HG03469 (cell line): ENCODE measurements at regions not wholly inside any gene's neighbourhood (a gene's known extent, or its start where the extent isn't known, plus 50 kb on each side); places are given as distances from the start of the nearest gene placed in this dataset.

Source experiments
- ATAC-seq: cut with Tn5 transposase; IDR thresholded peaks from one replicate; pipeline ENCODE4 v1.9.1; 2021; ENCODE audit warnings: mild to moderate bottlenecking, moderate library complexity, moderate number of reproducible peaks; ENCODE audit not compliant: unreplicated experiment

DNA sequence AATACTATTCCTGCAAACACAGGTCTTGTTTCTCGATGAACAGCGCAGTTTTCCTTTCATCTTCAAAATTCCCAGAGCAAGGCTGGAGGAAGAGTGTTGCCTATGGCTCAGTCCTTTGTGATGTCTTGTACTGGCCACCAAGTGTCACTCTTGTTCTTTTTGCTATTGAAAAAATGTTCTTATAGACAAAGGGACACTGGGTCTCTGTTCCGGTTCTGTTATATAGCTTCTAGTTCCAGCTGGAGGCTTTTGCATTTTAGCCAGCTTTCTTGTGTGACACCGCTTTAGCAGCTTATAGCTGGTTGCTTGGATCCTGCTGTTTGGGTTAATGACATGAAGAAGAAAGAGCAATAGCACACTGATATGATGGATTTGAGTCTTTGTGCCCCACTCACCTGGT is 343.7 kb upstream of the KCNN2 start:
- ATAC-seq: no peak

- ATAC-seq: no peak
These were observed 323.1 kb upstream of the KCNN2 start for GRCh38 chr5:114038756-114039155.

DNA sequence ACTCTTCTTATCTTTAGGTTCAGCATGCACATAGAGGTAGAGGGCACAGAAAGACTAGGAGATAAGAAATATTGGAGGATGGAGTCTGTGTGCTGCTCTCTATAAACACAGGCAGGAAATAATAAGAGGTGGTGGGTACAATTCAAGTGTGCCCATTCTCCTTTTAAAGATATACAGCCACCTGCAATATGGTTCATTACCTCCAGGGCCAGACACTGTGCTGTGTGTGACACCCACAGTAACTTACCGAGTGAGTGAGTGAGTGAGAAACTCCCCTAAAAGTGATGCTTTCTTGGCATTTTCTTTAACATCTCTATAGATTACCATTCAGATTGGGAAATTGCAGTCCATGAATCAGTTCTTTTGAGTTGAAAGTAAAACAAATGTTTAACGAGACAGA is 311.8 kb upstream of the KCNN2 start:
- ATAC-seq: no peak

DNA sequence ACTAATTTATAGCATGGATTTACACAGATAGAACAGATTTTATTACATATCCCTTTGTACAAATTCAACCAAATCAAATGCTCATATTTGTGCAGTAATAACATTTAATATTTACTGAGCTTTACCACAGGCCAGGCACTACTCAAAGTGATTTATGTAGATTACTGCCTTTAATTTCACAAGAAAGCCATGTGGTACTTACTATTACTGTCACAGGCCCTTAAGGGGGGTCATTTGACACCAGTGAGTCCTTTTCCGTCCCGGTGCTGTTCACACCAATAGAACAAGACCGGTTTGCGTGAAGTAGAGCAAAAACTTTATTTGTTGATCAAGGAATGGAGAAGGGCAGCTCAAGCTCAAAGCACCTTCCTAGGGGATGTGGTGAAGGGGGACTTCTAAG is 308.5 kb upstream of the KCNN2 start:
- ATAC-seq: no peak

DNA sequence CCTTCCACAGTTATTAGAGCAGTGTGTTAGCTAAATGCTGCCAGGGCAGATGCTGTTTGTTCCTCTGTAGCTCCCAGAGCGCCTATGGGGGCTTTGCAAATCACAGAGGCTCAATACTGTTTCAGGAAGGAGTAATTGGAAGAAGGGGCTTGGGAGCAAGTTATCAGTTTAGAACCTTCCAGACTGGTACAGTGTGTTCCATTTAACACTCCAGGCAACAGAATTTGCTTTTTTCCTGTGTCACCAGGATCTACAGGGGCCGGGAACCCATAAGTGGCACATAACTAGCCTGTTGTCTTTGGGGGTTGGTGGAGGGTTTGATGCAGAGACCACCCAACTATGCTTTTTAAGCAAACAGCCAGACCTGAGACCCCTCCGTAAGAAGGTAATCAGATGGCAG is 307.3 kb upstream of the KCNN2 start:
- no peak for ATAC-seq

DNA sequence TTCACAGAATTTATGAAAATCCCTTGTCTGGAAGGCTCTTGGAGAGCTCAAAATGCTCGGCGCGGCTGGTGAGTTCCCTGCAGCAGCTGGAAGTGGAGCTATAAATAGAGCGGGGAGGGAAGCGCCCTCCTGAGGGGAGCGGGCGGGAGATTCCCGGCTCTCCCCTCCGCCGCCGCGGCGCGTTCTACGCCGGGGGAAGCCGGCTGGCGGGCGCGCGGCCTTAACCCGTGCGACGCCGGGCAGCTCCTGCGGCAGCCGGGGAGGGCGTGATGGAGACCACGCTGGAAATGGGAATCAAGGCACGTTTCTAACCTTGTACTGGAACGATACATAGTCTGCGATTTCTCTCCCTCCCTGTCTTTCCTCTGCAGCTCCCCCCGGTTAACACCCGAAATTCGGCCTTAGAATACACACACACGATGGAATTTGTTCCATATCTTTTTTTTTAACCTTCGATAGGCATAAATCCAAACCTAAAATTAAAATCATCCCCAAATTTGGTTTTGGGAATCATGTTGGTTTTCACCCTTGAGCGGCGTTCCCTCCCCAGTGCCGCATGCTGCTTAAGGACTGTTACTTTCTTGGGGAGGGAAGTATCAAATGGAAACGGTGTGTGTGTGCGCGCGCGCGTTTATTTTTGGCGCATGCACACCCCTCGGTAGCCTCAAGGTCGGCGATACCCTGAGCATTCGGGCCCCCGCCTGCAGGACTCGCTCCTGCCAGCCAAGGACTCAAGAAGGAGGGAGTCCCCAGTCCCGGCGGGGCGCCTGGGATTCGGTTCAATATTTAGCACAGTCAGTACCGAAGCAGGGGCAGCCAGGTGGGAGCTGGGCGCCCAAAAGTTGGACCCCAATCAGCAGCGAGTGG is 306.3 kb upstream of the KCNN2 start:
- no peak for ATAC-seq

DNA sequence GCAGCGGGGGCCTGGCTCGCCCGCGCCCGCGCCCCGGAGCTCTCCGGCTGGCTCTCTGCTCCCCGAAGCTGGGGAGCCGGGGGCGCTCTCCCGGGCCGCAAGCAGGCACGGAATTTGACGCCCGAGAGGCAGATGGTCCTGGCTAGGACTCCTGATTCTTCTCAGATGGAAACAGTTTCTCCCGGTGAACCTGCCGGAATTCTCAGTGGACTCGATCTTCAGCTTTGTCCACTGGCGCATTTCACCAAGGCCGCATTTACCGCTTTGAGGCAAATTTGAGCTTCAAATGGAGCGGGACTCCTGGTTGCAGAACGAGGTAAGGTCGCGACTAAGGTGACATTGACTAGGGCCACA is 305.7 kb upstream of the KCNN2 start:
- no peak for ATAC-seq

DNA sequence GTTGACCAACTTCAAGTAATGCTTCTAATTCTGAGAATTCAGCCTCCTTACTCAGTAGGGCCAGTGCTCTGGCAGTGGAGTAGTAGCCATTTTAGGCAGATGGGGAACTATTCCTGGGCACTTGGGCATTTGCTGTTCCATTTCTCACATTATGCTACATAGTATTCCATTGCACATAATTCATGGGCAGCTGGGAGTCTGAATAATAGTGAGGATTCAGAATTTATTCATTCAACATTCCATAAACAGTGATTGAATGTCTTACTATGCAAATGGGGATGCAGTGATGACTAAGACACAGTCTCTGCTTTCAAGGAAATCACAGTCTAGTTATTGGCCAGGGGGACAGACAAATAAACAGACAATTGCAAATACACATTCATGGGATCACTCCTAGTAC is 301.0 kb upstream of the KCNN2 start:
- ATAC-seq: no peak

DNA sequence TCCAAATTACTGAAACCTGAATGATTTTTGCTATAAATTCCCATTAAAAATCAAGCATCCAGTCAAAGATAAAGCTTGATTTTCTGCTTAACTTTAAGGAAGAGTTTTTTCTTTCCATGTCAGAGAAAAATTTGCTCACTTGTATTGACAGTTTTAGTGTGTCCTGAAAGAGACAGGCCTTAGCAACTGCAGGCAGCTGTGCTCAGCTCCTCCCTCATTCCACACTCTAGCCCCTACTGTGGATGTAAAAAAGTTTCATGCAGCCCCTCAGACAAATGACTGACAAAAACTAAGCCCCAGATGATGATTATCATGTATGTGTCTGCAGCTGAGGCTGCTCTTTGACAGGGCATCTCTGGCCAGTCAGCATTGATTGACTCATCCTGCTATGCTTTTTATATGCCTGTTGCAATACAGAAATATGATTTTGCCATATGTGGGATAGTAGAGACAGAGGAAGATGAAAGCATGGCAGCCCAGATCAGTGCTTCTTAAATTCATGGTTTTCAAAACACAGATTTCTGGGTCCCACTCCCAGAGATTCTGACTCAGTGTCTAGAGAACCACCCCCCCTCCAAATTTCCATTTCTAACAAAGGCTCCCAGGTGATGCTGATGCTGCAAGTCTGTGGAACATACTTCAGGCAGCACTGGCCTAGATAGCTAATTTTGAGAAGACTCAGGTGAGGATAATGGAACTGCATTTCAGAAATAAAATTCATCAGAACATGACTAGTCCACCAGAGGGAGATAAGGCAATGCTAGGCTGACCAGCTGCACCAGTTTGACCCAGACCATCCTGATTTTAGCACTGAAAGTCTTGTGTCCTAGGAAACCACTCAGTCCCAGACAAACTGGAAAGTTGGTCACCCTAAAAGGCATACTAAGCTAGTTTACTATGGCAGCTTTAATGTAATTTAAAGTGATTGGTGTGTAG is 298.7 kb upstream of the KCNN2 start:
- no peak for ATAC-seq

DNA sequence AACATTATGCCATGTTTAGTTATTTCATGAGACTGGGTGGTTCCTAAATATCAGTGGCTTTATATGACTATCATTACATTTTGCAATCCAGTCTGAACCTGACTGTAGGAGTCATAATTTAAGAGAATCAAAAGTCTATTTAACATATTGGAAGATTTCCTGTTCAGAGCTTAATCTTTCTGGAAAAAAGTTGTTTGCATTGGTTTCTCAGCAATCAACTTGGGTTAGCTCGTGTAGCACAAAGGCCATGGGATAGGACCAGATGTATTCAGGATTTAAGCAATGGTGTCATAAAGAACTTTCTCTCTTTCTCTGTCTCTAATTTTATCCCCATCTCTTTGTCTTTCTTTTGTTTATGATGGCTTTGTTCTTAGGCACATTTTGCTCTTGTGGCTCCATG is 296.0 kb upstream of the KCNN2 start:
- ATAC-seq: no peak

DNA sequence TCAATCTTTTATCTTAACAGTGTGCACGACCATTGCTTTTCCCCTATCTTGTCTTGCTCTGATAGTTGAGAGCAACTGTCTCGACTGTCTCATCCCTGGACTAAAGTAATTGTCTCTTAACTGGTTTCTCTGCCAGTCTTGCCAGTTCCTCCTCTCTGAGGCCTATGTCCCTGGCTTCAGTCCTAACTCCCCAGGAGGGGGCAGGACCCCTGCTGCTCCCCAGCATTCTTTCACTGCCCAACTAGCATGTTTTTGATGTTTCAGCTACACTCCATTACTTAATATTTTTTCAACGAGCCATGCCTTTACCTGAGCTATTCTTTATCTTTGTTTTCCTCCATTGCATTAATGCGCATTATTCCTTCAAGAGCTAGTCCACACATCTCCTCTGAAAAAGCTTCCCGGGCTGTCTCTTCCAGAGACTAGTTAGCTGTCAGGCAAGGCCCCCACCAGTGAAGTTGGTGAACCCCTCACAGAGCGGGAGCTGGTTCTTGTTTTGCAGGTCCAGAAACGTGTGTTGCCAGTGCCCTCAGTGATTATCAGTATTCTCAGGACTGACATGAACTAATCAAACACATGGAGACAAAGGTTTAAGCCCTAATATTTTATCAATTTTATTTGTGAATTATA is 291.7 kb upstream of the KCNN2 start:
- no peak for ATAC-seq

DNA sequence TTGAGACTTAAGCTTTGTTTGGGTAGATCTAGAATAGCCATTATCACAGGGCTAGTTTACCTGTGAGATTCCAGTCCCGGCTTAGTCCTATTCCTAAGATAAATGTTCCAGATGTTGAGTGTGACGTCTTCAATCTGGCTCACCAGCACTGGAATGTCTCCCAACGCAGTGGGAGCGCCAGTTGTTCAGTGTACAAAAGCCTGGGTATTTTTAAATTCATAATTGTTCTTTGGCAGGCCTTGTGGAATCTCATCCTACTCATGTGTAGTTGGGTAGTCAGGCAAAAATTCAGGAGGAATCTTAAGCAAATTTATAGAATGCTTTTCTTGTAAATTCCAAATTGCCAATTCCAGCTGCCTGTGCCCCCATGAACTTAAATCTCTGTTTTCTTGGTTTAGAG is 272.6 kb upstream of the KCNN2 start:
- ATAC-seq: no peak

DNA sequence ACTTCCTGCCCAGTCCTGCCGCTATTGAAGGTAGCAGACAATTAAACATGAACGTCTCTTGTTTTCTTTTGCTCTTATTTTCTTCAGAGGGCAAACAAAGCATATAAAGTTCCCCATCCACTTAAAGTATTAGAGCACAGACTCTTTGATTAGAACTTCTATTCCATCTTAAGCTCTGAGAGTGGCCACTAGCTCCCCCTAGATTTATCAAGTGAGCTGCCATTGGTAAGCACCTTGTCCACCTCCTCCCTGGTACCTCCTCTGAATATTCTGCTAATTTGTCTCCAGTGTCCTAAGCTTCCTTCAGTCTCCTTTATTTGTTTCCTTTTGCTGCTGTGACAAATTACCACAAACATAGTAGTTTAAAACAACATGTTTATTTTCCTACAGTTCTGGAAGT is 264.3 kb upstream of the KCNN2 start:
- ATAC-seq: no peak

DNA sequence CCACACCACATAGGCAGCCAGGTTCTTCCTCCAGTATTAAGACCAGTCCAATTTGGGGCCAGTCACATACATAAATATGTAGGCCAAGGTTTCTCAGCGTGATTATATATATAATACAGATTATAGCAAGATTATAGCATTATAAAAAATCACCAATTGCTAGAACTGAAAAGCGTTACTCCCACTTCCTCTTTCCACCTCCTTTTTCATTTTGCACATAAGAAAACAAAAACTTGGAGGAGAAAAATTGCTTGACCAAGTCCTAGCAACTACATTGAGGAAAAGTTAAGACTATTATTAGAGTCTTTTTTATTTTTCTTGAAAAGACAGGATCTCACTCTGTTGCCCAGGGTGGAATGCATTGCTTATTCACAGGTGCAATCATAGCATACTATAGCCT is 262.7 kb upstream of the KCNN2 start:
- ATAC-seq: no peak

- ATAC-seq: peak; percentile 78
These were observed 260.7 kb upstream of the KCNN2 start for GRCh38 chr5:114101153-114101552.

- no peak for ATAC-seq
These were observed 248.3 kb upstream of the KCNN2 start for GRCh38 chr5:114113604-114114003.

GRCh38 chr5:114116981-114117380 is 244.9 kb upstream of the KCNN2 start:
- no peak for ATAC-seq

- no peak for ATAC-seq
These were observed 243.4 kb upstream of the KCNN2 start for GRCh38 chr5:114118511-114118910.

DNA sequence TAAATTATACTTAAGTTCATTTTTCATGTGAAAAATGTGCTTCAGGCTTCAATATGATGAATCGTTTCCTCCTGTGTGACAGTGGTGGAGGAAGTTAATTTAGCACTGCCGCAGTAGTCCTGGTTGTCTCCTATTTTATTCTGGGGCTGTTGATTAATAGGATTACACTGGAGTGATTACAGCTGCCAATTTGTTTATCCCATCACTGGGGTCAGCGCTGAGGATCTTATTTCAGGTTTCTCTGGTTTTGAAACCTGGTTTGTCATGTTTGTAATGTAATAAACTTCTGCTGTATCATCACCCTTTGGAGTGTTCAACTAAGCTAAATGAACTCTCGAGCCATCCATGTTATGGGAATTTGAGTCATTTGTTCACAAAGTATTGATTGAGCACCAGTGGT is 241.7 kb upstream of the KCNN2 start:
- no peak for ATAC-seq

DNA sequence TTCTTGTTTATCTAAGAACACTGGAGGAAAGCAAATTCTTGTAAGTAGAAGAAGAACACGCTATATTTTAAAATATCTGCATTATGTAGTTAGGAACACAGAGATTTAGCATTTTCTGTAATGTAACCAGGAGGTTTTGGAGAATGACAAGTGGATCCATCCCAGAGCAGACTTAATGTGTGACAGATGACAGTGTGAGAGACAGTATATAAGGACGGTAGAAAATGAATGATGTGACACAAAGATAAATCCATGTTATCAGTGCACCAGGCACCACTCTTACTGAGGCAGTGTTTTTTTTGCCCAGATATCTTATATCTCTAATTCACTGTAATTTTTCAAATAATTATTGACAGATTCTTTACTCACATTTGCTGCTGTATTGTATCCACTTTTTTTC is 239.0 kb upstream of the KCNN2 start:
- no peak for ATAC-seq

DNA sequence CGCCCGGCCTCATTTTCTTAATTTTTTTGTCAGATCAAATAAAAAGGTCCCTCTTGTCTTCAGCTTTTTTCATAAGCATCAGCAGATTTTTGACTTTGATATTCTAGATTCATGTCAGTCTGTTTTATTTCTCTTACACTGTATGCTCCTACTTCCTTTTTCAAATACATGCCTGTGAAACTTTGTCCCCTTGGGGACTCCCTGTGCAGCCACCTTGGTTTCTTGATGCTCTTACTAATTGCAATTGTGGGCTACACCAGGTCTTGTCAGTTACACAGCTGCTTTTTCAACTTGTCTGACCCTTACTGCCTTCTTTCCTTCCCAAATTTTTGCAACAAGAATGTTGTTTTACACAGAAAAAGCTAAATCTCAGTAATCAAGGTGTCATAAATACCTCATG is 238.2 kb upstream of the KCNN2 start:
- no peak for ATAC-seq

- ATAC-seq: no peak
These were observed 215.5 kb upstream of the KCNN2 start for GRCh38 chr5:114146398-114146797.
